Right hindlimb (tissue), 1 donor: ENCODE measurements at regions not wholly inside any gene's neighbourhood (a gene's known extent, or its start where the extent isn't known, plus 50 kb on each side); places are given as distances from the start of the nearest gene placed in this dataset.
"Not testable (repeated sequence)": the region's sequence is repeated elsewhere in the genome, so short reads cannot be mapped to it uniquely, and the experiment has no call there.

Experiments
- DNase-seq: peaks from one replicate; pipeline ENCODE4 v3.0.0-alpha.2; 2018

DNA sequence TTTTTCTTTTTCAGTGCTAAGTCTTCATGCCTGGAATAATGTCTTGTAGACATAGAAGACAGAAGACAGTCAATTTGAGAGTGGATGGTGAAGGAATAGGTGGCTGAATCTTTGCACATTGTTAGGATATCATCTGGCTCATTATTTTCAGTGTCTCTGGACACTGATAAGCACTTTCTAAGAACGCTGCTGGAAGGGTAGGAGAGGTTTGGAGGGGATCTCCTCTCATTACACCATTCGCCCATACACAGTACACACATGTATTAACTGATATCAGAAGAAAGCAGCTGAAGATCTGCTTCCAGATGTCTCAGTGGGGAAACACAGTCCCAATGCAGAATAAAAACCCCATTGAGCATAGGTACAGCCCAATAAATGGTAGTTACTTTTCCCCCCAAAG, 461.1 kb upstream of the DCN start:
- no peak for DNase-seq

DNA sequence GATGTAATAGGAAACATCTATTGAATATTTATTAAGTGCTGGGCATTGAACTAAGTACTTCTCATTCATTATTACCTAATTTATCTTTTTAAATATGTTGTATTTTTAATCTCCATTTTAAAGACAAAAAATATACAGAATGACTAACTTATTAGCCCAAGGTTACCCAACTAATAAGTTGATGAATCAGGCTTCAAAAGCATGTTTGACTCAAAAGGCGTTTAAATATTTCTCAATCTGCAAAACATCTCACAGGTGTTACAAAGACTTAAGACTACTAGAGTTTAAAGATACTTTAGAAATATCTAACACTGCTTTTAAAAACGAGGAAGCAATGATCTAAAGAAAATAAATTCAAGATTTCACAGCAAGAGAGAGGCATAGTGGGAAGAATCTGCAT, 457.4 kb upstream of the DCN start:
- no peak for DNase-seq

DNA sequence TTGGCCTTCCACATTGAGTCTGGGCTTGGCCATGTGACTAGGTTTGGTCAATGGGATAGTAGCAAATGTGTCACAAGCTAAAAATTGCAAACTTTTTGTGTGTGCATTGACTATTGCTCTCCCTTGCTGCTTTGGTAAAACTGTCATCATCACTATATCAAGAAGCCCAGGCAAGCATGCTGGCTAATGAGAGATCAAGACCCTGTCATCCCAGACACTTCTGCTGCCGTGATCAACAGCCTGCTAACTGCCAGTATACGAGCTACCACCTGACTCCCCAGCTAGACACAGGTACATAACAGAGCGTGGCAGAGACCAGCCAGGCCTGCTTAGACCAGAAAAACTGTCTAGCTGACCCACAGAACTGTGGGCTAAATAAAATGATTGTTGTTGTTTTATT, 456.7 kb upstream of the DCN start:
- DNase-seq: no peak

DNA sequence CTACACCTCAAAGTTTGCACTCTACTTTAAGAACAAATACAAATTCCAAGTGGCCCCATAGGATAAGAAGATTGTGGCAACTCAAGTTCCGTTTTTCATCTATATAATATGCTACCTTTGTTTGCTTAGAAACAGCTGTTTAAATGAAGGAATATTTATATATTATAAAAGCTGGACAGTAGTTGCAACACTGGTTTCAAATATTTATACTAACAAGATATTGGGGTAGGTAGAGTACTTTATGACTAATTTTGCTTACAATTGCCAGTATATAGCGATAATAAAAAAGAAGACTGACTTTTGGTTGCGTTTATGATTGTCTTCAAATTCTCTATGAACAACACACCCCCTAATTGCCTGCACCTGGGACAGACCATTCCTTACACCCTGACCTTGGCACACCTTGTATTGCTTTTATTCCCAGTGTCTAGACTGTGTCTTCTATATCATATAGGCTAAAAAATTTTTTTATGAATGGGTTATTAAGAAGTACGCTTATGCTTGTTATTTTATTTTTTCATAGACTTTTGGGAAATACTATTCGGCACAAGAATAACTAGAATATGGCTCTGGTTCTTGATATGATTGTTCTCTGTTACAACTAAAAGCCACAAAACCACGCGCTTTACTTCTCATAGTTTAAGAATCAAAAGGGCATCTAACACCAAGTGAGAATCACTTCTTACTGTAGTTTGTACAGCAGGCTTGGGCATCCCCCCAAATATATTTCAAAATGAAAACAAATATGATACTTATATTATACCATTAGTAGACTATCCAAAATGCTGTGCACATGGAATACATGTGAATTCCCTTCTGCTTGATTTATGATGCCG, 455.4 kb upstream of the DCN start:
- no peak for DNase-seq

DNA sequence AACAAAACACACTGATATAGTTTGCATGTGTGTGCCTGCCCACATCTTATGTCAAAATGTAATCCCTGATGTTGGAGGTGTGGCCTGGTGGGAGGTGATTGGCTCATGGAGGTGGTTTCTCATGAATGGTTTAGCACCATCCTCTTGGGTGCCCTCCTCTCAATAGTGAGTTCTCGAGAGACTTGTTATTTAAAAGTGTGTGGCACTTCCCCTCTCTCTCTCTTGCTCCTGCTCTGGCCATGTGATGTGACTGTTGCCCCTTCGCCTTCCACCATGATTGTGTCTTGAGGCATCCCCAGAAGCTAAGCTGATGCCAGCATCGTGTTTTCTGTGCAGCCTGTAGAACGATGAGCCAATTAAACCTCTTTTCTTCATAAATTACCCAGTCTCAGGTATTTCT, 454.1 kb upstream of the DCN start:
- no peak for DNase-seq

DNA sequence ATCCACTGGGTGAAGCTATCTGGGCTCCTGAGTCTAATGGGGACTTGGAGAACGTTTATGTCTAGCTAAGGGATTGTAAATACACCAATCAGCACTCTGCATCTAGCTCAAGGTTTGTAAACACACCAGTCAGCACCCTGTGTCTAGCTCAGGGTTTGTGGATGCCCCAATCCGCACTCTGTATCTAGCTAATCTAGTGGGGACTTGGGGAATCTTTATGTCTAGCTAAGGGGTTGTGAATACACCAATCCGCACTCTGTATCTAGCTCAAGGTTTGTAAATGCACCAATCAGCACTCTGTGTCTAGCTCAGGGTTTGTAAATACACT, 451.7 kb upstream of the DCN start:
- not testable (repeated sequence) for DNase-seq

DNA sequence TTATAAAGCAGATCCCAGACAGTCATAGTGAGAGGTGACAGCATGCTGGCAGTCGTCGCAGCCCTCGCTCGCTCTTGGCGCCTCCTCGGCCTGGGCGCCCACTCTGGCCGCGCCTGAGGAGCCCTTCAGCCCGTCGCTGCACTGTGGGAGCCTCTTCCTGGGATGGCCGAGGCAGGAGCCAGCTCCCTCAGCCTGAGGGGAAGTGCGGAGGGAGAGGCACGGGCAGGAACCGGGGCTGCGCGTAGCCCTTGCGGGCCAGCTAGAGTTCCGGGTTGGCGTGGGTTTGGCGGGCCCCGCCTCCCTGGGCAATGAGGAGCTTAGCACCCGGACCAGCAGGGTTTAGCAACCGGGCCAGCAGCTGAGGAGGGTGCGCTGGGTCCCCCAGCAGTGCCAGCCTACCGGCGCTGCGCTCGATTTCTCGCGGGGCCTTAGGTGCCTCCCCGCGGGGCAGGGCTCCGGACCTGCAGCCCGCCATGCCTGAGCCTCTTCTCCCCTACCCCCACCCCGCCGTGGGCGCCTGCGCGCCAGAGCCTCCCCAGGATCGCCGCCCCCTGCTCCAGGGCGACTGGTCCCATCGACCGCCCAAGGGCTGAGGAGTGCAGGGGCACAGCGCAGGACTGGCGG, 451.2 kb upstream of the DCN start:
- no peak for DNase-seq

DNA sequence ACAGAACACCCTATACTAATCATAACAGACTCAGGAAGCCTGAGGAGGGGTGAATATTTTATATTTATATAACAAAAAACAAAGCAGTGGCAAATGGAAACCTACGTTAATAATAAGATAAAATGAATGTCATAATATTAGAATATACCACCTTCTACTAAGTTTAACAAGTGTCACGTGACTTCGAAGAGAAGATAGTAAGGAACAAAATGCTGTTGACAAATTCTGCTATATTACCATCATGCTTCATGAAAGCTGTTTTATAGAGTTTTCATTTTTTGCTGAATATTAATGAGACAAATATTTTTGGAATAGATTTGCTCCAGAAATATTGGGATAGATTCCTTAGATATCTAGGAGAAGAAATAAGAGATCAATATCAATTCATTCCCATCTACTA, 450.6 kb upstream of the DCN start:
- no peak for DNase-seq

DNA sequence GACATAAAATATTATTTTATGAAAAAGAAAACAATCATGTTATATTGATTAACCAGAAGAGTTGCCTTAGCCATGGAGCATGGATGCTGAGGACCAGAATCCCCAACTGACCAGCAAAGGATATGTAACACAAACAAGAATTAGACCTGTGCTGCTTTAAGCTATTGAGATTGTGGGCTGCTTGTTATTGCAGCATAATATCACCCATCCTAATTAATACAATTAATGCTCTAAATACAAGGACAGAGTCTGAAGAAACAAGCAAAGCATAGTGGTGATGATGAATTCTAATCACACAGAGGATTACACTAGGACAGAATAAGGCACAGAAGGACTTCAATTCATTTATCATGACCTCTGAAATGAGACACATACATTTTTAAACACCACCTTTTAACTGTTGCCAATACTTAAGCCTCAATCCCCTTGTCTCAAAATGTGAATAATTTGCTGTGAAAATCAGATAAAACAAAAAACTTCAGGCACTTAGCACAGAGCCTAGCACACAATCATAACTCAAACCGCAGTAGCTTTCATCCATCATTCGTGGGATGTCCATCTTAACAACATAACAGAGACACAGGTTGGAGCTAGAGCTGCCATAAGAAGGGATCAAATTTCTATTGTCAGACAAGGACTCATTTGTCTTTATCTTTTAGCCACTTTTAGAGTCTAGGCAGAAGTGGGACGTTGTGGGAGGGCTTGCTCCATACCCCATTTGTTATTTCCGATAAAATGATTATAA, 449.6 kb upstream of the DCN start:
- DNase-seq: no peak

DNA sequence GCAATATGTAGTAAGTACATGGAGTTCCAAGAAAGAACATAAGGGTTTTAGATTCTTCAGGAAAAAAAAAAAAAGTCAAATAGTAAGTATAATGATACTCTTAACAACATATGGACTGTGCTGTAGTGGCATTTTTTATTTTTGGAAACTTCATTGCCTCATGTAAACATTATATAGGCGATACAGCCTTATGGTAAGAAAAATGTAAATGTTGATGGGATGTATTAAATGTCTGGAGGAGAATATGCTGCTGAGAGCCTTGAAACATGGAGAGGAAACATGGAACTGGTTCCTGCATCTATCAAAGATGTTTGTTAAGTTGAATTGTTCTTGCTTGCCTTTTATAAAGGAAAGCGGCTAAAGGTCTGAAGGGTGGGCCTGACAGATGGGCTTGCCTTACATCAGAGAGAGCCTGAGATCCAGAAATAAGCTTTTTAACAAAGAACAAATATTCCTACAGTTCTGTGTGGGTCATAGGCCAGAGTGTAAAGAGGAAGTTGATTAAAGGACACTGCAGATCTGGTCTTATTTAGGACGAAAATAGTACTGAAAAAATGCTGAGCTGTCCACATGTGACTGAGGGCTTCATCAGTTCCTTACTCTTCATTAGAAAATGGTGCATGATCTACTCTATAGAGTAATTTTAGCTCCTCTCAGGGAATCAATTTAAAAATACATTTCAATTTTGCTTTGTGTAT, 448.1 kb upstream of the DCN start:
- no peak for DNase-seq

DNA sequence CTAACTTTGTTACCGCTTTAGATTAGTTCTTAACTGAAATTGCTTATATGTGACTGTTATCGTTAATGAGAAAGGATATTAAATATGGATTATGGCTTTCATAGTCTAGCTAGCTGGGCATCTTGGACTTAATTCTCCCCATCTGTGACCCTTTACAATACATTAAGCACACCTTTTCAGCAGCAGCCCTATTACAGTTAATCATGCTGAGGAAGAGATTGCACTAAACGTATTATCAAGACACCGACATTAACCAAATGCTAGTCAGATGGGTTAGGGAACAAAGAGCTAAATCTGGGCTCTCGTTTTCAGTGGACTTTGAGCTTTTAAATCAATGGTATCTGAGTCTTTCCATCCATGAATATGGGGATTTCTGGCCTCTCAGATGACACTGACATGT, 447.5 kb upstream of the DCN start:
- DNase-seq: no peak

DNA sequence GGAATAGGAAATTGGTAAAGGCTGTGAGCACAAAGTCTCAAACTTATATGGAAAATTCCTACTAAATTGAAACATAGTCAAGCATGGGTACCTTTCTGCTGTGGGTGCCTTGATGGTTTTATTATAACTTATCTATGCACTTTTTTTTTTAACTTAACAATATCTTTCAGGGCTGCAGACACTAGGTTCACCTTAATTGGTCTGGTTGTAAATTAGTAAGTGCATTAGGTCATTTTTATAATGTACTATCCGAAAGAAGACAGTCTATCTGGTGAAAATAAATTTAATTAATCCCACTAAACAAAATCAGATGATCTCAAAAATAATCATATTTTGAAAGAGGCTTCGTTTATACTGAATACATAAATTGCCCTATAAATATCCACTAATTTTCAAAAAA, 446.8 kb upstream of the DCN start:
- DNase-seq: no peak

DNA sequence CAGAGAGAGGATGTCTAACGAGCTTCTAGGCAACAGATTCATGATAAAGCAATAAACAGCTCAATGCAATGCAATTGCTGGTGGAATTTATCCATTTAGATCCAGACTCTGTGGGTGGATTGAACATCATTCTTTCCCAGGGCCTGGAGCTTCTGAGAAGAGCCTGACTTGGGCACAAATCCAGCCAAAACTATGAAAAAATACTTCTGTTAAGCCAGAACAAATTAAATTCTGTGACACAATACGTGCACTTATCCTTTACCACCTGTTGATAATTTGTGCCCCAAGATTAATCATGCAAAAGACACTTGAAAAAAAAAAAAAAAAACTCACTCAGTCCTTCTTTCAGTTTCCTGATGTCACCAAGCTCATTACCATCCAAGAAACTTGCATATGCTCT, 446.0 kb upstream of the DCN start:
- no peak for DNase-seq

DNA sequence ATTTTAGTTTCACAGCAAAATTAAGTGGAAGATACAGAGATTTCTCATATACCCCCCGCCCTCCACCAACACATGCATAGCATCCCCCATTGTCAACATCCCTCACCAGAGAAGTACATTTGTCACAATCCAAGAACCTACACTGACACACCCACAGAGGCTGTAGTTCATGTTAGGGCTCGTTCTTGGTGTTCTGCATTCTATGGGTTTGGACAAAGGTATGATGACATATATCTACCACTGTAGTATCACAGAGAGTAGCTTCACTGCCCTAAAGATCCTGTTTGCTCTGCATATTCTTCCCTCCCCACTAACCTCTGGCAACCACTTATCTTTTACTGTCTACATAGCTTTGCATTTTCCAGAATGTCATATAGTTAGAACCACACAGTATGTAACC, 444.6 kb upstream of the DCN start:
- no peak for DNase-seq

DNA sequence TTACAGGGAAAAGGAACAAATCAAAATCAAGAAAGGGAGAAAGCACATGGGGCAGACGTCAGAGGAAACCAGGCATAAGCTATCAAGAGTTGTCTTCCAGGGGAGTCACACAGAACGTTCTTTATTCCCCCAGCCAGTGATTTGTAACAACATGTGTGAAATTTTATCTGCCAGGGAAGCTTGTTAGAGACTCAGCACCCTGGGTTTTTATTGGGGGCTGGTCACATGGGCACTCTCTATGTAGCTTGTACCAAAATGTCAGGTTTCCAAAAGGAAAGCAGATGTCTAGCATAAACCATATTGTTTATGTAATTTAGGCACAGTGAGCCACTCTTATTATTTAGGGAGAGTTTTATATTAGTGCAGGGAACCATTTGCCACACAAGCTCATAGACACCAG, 440.4 kb upstream of the DCN start:
- no peak for DNase-seq

DNA sequence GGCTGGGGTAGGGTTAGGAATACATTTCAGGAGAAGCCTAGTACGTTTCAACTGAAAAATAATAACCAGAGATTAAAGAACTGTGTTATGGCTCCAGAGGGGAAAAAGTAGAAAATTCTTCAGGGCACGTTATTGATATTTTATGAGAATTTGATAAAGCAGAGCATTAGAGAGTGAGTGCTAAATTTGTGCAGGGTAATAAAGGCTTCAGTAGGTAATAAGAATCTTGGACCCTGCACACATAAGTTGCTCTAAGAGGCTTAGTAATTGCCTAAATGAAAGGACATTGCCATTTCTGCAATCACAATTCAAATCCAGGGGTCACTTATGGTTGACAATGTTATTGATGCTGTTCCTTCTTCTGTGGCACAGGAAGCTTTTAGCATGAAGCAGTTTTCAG, 439.4 kb upstream of the DCN start:
- no peak for DNase-seq

DNA sequence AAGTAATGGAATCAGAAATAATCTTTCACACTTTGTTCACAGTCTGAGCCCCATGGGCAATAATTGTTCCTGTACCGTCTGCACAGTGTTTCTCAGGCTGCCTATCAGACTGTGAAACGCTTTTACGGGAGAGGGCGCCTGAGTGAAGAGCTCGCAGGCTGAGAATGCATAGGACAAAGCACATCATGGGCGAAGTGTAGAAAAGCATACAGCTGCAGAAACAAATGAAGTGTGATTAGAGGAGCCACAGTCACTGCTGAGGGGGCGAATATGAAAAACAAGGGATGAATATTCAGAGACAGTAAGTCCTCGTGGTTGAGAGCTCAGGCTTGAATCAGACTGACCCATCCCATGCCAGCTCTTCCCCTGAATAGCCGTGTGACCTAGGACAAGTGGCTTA, 438.4 kb upstream of the DCN start:
- peak; percentile 33 for DNase-seq

DNA sequence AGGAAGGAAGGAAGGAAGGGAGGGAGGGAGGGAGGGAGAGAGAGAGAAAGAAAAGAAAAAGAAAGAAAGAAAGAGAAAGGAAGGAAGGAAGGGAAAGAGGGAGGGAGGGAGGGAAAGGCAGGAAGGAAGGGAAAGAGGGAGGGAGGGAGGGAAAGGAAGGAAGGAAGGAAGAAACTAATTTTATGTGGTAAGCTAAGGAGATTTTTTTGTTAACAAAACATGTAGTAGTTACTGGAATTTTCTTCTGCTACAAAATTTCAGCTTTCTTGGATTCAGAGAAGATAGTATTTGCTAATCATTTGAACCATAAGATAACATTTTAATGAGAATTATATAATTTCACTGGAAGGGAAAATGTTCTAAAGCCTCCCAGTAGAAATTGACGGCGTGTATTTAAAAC, 437.8 kb upstream of the DCN start:
- DNase-seq: no peak

DNA sequence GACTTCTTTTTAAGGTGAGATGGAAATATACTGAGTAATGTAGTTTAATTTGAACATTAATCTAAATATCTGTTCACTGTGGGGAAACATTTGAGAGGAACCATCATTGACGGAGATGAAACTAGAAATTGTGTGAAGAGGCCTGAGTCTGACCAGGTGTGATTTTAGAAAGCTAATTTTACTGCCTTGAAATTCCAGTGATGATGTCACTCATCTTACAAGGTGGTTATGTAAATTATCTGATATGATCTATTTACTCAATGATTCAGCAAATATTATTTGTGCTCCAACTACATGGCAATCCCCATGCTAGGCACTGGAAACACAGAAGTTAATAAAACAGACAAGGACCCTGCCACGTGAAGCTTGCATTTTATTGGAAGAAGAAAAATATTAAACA, 435.7 kb upstream of the DCN start:
- no peak for DNase-seq

DNA sequence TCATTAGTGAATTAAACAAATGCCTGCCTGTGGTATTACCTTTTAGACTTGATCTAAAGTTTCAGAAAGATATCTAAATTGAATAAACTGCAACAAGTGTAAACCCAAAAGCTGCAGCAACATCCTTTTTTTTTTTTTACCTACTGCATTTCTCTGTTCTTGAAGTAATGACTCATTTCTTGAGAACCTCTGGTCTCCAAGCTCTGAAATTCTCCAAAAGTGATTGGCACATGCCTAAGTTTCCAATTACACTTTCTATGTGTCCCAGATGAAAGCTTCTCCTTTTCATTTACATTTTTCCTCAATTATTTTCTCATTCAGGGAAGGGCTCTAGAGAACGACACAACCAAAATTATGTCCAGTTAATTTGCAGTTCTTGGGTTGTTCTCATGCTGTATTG, 435.2 kb upstream of the DCN start:
- DNase-seq: no peak

DNA sequence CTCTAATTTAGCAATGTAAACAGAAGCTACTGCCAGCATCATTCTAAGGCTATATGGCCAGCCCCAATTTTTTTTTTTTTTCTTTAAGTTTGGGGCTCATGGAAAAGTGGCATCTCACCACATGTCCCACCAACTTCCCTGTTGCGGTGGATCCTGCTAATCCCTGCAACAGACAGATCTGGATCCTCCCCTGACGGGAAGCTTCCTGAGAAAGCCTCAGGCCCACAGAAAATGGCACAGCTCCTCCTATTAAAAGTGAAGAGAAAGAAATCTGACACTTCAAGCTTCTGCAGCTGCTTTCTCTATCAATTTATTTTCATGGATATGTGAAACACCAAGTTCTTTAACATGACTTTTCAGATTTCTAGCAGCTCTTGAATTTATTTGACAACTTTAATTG, 433.8 kb upstream of the DCN start:
- peak; percentile 37 for DNase-seq

DNA sequence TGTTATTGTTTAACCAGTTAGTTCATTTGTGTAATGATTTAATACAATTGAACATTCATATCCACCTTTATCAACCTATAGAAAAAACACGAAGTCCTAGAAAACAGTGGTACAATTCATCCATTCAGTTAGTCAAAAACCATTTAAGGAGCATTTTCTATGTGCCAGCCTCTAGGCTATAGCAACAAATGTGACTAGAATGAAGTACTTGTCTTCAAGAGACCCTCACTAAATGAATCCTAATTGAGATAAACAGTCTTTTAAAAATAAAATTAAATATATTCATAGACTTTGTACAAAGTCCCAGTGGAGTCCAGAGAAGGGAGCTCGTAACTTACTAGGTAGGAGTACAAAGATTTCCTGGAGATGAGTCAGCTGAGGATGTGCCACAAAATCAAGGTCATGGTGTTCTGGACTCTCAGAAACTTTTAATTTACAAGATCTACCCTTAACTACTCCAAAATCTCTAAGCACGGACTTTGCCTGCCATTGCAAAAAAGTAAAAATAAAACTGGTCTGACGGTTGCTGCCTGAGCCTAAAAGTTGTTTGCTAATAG, 430.7 kb upstream of the DCN start:
- no peak for DNase-seq

DNA sequence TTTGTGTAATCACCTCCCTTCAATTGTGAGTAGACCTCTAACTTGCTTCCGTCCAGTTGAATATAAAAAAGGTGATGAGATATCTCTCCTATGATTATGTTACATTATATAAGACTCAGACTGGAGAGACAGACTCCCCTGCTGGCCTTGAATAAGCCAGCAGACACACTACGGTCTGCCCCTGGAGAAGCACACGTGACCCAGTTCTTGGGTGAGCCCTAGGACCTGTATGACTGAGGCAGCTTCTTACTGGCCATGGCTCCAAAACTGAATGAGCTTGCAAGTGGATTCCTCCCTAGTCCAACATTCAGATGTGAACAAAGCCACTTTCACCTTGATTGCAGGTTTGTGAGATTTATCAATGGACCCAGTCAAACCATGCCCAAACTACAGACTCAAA, 427.9 kb upstream of the DCN start:
- DNase-seq: no peak
